GM12891 (cell line): ENCODE measurements at regions not wholly inside any gene's neighbourhood (a gene's known extent, or its start where the extent isn't known, plus 50 kb on each side); places are given as distances from the start of the nearest gene placed in this dataset.
"Not testable (repeated sequence)": the region's sequence is repeated elsewhere in the genome, so short reads cannot be mapped to it uniquely, and the experiment has no call there.

Source experiments
- DNase-seq: peaks from one replicate; pipeline ENCODE4 v3.0.0; 2011; ENCODE audit warnings: low spot score; ENCODE audit not compliant: insufficient read length
- FAIRE-seq: peaks from 2 replicates; lab custom pipeline; 2011; peaks lifted over from hg19 to GRCh38; lab: Jason Lieb, UNC
- PAX5 ChIP-seq: IDR thresholded peaks from 2 replicates; pipeline ENCODE4 v1.6.1; 2011; ENCODE audit warnings: low read length, moderate library complexity, mild to moderate bottlenecking; ENCODE audit not compliant: insufficient read depth, severe bottlenecking
- POLR2A ChIP-seq: IDR thresholded peaks from 2 replicates; pipeline ENCODE4 v1.6.1; 2011; ENCODE audit warnings: low read depth, low read length, control low read depth
- POLR2AphosphoS5 ChIP-seq: IDR thresholded peaks from 2 replicates; pipeline ENCODE4 v1.6.1; 2011; ENCODE audit warnings: low read depth, low read length, control low read depth
- POU2F2 ChIP-seq: IDR thresholded peaks from 2 replicates; pipeline ENCODE4 v1.6.1; 2011; ENCODE audit warnings: low read depth, mild to moderate bottlenecking, control low read depth, low read length, moderate library complexity
- SPI1 ChIP-seq: IDR thresholded peaks from 2 replicates; pipeline ENCODE4 v1.6.1; 2011; ENCODE audit warnings: low read depth, low read length, control low read depth
- TAF1 ChIP-seq: IDR thresholded peaks from 2 replicates; pipeline ENCODE4 v1.6.1; 2011; ENCODE audit warnings: low read depth, low read length, control low read depth

DNA sequence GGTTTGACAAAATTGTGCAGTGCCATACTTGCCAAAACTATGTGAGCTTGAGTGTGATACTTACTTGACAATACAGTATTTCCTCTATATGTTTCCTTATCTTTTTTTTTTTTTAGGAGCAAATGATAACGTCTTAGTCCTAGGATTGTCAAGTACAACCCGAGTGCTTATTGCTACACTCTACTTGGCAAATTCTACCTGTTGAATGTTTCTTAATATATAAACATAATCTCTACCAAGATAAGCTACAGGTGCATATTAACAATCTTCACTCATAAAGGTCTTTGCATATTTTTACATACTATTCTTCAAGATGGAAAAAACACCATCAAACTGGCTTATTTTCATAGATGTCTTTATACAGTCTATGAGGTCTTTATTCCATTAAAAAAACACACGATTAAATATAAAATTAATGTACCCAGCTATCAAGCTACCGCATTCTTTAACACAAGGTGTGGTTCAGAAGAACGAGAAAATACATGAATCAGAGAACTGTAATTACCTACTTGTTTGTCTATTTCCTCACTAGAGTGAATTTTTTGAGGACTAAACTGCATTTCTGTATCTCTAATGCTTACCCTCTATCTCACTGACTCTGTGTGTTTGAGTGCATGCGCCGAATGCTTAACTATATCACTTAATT is 76.1 kb upstream of the PDSS1 start:
- DNase-seq = no peak
- no peak for TF ChIP-seq SPI1
- TF ChIP-seq POLR2AphosphoS5 = no peak
- no peak for TF ChIP-seq TAF1
- no peak for TF ChIP-seq POLR2A
- no peak for TF ChIP-seq POU2F2
- TF ChIP-seq PAX5 = no peak
- no peak for FAIRE-seq

DNA sequence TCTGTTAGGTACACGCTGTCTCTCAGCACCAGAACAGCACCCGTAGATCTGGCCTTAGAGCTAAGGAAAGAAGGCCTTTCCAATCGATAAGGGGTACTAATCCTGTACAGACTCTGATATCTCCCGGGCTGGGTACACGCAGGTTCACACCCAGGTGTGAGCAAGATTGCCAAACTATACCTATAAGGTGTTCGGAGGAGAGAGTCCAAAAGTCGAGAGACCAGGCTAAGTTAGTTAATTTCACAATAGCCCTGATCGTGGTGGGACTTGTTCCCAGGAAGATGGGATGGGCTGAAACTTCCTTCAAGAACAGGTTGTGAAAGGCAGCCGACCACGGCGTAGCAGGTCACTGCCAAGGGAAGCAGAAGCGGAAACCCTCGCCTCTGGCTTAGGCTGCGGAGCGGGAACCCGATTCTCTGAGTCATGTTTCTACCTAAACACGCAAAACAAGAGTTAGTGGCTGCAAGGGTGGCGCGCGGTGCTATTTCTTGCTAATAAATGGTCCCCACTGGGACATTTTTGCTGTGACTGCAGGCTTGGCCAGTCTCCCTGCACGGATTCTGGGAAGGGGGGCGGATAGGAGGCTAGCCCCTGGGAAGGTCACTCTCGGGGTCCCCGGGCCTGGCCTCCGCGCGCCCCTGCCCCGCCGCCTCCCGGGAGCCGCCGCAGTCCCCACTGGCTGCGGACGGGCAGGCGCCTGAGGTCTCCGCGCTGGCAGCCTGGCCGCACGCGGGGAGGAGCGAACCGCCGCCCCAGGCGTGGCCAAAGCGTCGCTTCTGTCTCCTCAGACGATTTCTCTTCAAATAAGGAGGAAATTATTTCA is 75.4 kb upstream of the PDSS1 start:
- FAIRE-seq (peak; percentile 79), DNase-seq (peak; percentile 52)

GRCh38 chr10:26622891-26623290 is 74.6 kb upstream of the PDSS1 start:
- FAIRE-seq (peak; percentile 69), DNase-seq (no peak)
- TF ChIP-seq PAX5 (no peak), POLR2A (no peak), SPI1 (no peak), POLR2AphosphoS5 (no peak), TAF1 (no peak), POU2F2 (no peak)

More for the DNA sequence above, 75.4 kb upstream of the PDSS1 start:
- no peak for TF ChIP-seq PAX5
- TF ChIP-seq SPI1 = no peak
- no peak for TF ChIP-seq POLR2A
- TF ChIP-seq POU2F2 = no peak
- no peak for TF ChIP-seq POLR2AphosphoS5
- TF ChIP-seq TAF1 = no peak

DNA sequence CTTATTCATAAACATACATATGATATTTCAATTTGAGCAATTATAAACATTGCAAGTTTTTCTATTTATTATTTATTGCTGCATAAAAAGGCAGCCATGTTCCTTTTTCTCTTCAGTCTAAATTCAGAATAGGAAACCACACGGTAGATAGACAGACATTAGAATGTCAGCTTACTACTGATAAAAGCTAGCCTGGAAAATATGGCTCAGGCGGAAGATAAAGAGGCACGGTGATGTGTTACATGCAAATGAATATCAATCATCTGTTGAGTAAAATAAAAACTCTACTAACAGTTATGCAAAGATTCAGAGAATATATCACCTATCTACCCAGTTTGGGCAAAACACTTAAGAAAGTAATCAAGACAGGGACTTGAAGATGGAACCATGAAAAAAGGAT is 73.5 kb upstream of the PDSS1 start:
- DNase-seq = no peak
- no peak for TF ChIP-seq POU2F2
- no peak for TF ChIP-seq TAF1
- TF ChIP-seq POLR2AphosphoS5 = no peak
- no peak for FAIRE-seq

GRCh38 chr10:26626066-26626465 is 71.4 kb upstream of the PDSS1 start:
- TF ChIP-seq POU2F2 (no peak), POLR2A (no peak), PAX5 (no peak), SPI1 (no peak), POLR2AphosphoS5 (no peak), TAF1 (no peak)
- FAIRE-seq = no peak
- DNase-seq = no peak

DNA sequence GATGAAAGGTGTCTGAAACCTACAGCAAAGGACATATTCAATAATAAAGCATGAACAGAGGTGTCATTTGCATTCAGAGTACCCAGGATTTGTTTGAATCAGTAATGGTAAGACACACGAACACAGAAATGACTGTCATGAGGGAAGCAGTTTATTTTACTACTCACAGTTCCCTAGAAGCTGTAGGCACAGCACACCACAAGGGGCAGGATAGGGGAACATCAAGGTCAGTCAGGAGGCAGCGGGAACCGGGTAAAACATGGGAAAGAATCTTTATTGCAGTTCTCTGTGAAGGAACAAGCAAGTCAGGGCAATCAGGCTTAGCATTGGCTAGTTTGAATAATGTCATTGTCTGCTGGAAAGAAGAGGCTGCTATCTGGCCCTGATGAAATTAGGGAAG is 70.2 kb upstream of the PDSS1 start:
- no peak for DNase-seq
- peak; percentile 91 for FAIRE-seq
- no peak for TF ChIP-seq POLR2A
- TF ChIP-seq POLR2AphosphoS5 = no peak
- no peak for TF ChIP-seq SPI1
- no peak for TF ChIP-seq POU2F2
- no peak for TF ChIP-seq TAF1
- TF ChIP-seq PAX5 = no peak

- TF ChIP-seq SPI1 (peak; percentile 88), PAX5 (no peak)
- DNase-seq (no peak), FAIRE-seq (peak; percentile 92)
Observed at GRCh38 chr10:26628395-26628794, 69.1 kb upstream of the PDSS1 start.

DNA sequence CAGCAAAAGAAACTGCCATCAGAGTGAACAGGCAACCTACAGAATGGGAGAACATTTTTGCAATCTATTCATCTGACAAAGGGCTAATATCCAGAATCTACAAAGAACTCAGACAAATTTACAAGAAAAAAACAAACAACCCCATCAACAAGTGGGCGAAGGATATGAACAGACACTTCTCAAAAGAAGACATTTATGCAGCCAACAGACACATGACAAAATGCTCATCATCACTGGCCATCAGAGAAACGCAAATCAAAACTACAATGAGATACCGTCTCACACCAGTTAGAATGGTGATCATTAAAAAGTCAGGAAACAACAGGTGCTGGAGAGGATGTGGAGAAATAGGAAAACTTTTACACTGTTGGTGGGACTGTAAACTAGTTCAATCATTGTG is 65.3 kb upstream of the PDSS1 start:
- not testable (repeated sequence) for FAIRE-seq

DNA sequence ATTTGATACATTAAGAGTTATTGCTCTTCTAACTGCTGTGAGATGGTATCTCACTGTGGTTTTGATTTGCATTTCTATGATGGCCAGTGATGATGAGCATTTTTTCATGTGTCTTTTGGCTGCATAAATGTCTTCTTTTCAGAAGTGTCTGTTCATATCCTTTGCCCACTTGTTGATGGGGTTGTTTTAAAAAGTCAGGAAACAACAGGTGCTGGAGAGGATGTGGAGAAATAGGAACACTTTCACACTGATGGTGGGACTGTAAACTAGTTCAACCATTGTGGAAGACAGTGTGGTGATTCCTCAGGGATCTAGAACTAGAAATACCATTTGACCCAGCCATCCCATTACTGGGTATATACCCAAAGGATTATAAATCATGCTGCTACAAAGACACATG is 63.4 kb upstream of the PDSS1 start:
- DNase-seq, FAIRE-seq: not testable (repeated sequence)

More for the DNA sequence above, 65.3 kb upstream of the PDSS1 start:
- not testable (repeated sequence) for DNase-seq

- FAIRE-seq (no peak), DNase-seq (no peak)
- TF ChIP-seq TAF1 (no peak), PAX5 (no peak), POLR2AphosphoS5 (no peak), SPI1 (no peak), POLR2A (no peak), POU2F2 (no peak)
Observed at GRCh38 chr10:26637521-26638275, 59.8 kb upstream of the PDSS1 start.
